Endothelial cell of umbilical vein (primary cell): ENCODE measurements at regions not wholly inside any gene's neighbourhood (a gene's known extent, or its start where the extent isn't known, plus 50 kb on each side); places are given as distances from the start of the nearest gene placed in this dataset.

Source experiments
- BruUV-seq: library from RNA; stranded (reverse); fragments of 400-500 nt; replicated peaks from 2 replicates; lab custom pipeline; 2021; lab: Mats Ljungman, UMichigan
- CTCF ChIA-PET: fragments of 300-600, 350-600 bp; sonication (Branson Sonifier 250); formaldehyde crosslinking; loops from one replicate; lab custom pipeline; 2021; ENCODE audit warnings: antibody characterized with exemption, inconsistent platforms; lab: Charles Lee
- POLR2A ChIA-PET: fragments of 300-600, 350-600 bp; sonication (Branson Sonifier 250); formaldehyde crosslinking; loops from one replicate; lab custom pipeline; 2021; ENCODE audit warnings: antibody characterized with exemption, inconsistent platforms; lab: Charles Lee
- DNase-seq: peaks from one replicate; pipeline ENCODE4 v3.0.0-alpha.2; 2011; ENCODE audit warnings: low read depth, low spot score
- FAIRE-seq: peaks from 2 replicates; lab custom pipeline; 2011; peaks lifted over from hg19 to GRCh38; lab: Jason Lieb, UNC
- H2AFZ ChIP-seq: 2 replicates; pipeline ENCODE4 v1.6.0; 2012; ENCODE audit warnings: low read depth, low read length, control low read depth, inconsistent platforms
- H3K27ac ChIP-seq: 2 replicates; pipeline ENCODE4 v1.5.1; 2011; ENCODE audit warnings: low read depth, mild to moderate bottlenecking, control low read depth, low read length, moderate library complexity; ENCODE audit not compliant: insufficient read depth
- H3K27me3 ChIP-seq, 2 experiments: 2 replicates each; pipeline versions ENCODE4 v1.6.0 to v1.6.1; 2011; ENCODE audit warnings: low read length in 2 of 2, mixed read lengths in 1 of 2; ENCODE audit not compliant: control insufficient read depth in 2 of 2, insufficient read depth in 2 of 2
- H3K36me3 ChIP-seq, 2 experiments: 2 replicates in 1 of 2; 3 replicates in 1 of 2; pipeline ENCODE4 v1.5.1; 2011; ENCODE audit warnings: low read length in 2 of 2, mild to moderate bottlenecking in 1 of 2, moderate library complexity in 1 of 2; ENCODE audit not compliant: control insufficient read depth in 2 of 2, insufficient read depth in 2 of 2; ENCODE audit errors: extremely low read depth in 1 of 2
- H3K4me1 ChIP-seq: 3 replicates; pipeline ENCODE4 v1.5.1; 2011; ENCODE audit warnings: mild to moderate bottlenecking, low read length; ENCODE audit not compliant: control insufficient read depth, insufficient read depth; ENCODE audit errors: extremely low read depth
- H3K4me2 ChIP-seq: 2 replicates; pipeline ENCODE4 v1.6.1; 2011; ENCODE audit warnings: low read length, control low read depth, mixed read lengths; ENCODE audit not compliant: insufficient read depth
- H3K4me3 ChIP-seq, 3 experiments: fragments of 200-600 bp in 1 of 3; sonication (generic), shearing (Covaris generic) in 1 of 3; replicated peaks in 1 of 3; 2 replicates each; pipeline ENCODE4 v1.5.1; 2011 to 2016; ENCODE audit warnings: control low read depth in 3 of 3, low read length in 3 of 3, mild to moderate bottlenecking in 2 of 3, inconsistent platforms in 1 of 3, low read depth in 1 of 3, moderate library complexity in 1 of 3; ENCODE audit not compliant: insufficient read depth in 1 of 3
- H3K79me2 ChIP-seq: 2 replicates; pipeline ENCODE4 v1.6.0; 2012; ENCODE audit warnings: low read length, inconsistent platforms; ENCODE audit not compliant: control insufficient read depth, insufficient read depth
- H3K9ac ChIP-seq: replicated peaks from 2 replicates; pipeline ENCODE3; 2011; ENCODE audit warnings: low read length, control low read depth; ENCODE audit not compliant: insufficient read depth; ENCODE audit errors: extremely low read depth
- H3K9me1 ChIP-seq: replicated peaks from 3 replicates; pipeline ENCODE4 v1.6.0; 2011; ENCODE audit warnings: mild to moderate bottlenecking, low read length; ENCODE audit not compliant: control insufficient read depth, insufficient read depth; ENCODE audit errors: extremely low read depth
- H3K9me3 ChIP-seq: replicated peaks from 2 replicates; pipeline ENCODE4 v1.5.1; 2012; ENCODE audit warnings: low read length, inconsistent platforms; ENCODE audit not compliant: control insufficient read depth, insufficient read depth
- H4K20me1 ChIP-seq: replicated peaks from 2 replicates; pipeline ENCODE3; 2011; ENCODE audit warnings: mild to moderate bottlenecking, low read length; ENCODE audit not compliant: control insufficient read depth, insufficient read depth; ENCODE audit errors: extremely low read depth
- EZH2 ChIP-seq: IDR thresholded peaks from 2 replicates; pipeline ENCODE4 v1.6.1; 2012; ENCODE audit warnings: borderline replicate concordance, low read depth, mild to moderate bottlenecking, moderate library complexity, low read length, inconsistent platforms; ENCODE audit not compliant: severe bottlenecking
- FOS ChIP-seq: IDR thresholded peaks from 2 replicates; pipeline ENCODE4 v1.6.1; 2011; ENCODE audit warnings: mild to moderate bottlenecking, low read length, moderate library complexity, borderline replicate concordance; ENCODE audit not compliant: insufficient read depth
- GATA2 ChIP-seq: IDR thresholded peaks from 2 replicates; pipeline ENCODE4 v1.7.0; 2011; ENCODE audit warnings: low read depth, mild to moderate bottlenecking, moderate library complexity, mixed read lengths, low read length; ENCODE audit not compliant: insufficient read length, insufficient read depth
- JUN ChIP-seq: IDR thresholded peaks from 2 replicates; pipeline ENCODE4 v1.6.1; 2011; ENCODE audit warnings: borderline replicate concordance, low read depth; ENCODE audit not compliant: insufficient read length, insufficient read depth
- MAX ChIP-seq: IDR thresholded peaks from 2 replicates; pipeline ENCODE4 v1.6.1; 2011; ENCODE audit not compliant: insufficient read depth, insufficient read length
- MYC ChIP-seq: IDR thresholded peaks from one replicate; pipeline ENCODE4 v1.6.1; 2011; ENCODE audit warnings: mild to moderate bottlenecking, low read depth, low read length
- POLR2A ChIP-seq: IDR thresholded peaks from 2 replicates; pipeline ENCODE4 v1.6.1; 2012; ENCODE audit warnings: low read depth, mild to moderate bottlenecking, control low read depth, low read length
- POLR2AphosphoS5 ChIP-seq: IDR thresholded peaks from 2 replicates; pipeline ENCODE4 v1.6.1; 2012; ENCODE audit warnings: low read depth, mild to moderate bottlenecking, control low read depth, low read length, moderate library complexity; ENCODE audit not compliant: insufficient read depth
- dilution Hi-C: fragments of 300-500 bp; cut with MboI; formaldehyde crosslinking; loops from one replicate; pipeline ENCODE4 v1.15.0; 2019; ENCODE audit warnings: low sequenced_read_pairs; ENCODE audit not compliant: extremely low pct_ligation_motif_present
- intact Hi-C: fragments of 100-400 bp; cut with micrococcal nuclease; formaldehyde crosslinking; loops from one replicate; pipeline ENCODE4 v1.10.0; 2022
- TF ChIP-seq, protein P1 (sequence below), 2 donors: IDR thresholded peaks; 1 replicate in 1 of 2; 2 replicates in 1 of 2; pipeline ENCODE4 v1.5.1; 2011; ENCODE audit warnings: low read length in 2 of 2, mild to moderate bottlenecking in 2 of 2, moderate library complexity in 2 of 2, control low read depth in 1 of 2, inconsistent platforms in 1 of 2, low read depth in 1 of 2; ENCODE audit not compliant: insufficient read depth in 1 of 2; ENCODE audit errors: extremely low read depth in 1 of 2

DNA sequence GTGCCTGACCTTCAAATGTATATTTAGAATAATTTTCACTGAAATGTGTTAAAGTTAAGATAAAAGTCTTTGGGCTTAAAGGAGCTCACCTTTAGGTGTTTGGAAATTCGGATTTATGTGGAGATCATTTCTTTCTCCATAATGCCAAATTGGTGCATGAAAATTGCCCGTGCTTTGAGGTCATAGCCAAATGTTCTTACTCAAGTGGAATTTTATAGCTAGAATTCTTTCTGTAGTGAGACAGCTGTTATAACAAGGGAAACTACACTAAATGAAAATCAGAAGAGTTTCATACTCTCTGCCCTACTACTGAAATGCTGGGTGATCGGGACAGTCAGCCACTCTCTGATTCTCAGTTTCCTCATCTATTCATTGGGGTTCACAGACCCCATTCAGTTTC is 89.5 kb upstream of the DBX1 start:
- ChIA-PET CTCF (interaction anchor here (1.2 kb wide), 1 partner anchor 121 kb away, joined by 3 read pairs; no protein-coding TSS in a partner anchor), POLR2A (no interaction called here)
- Histone ChIP-seq H3K9ac (no peak overlapping the region), H2AFZ (no peak overlapping the region), H3K9me1 (no peaks in the 10 kb centered on the region), H3K27ac (no peak overlapping the region), H3K9me3 (no peaks in the 10 kb centered on the region), H3K79me2 (no peaks in the 10 kb centered on the region), H4K20me1 (no peaks in the 10 kb centered on the region), H3K4me2 (no peak overlapping the region), H3K36me3 (no peaks in the 10 kb centered on the region), H3K4me3 (no peak overlapping the region), H3K4me1 (no peaks in the 10 kb centered on the region), H3K27me3 (peaks cover 17 to 46% of the 10 kb centered on the region in 2 experiments)
- dilution Hi-C loops (no loop called here), intact Hi-C loops (no loop called here)
- no TSS peak for BruUV-seq
- DNase-seq (no peak), FAIRE-seq (no peak)
- TF ChIP-seq EZH2, result no peak
- TF ChIP-seq POLR2AphosphoS5, result no peak
- no peak for TF ChIP-seq JUN
- TF ChIP-seq MYC, result no peak
- no peak for TF ChIP-seq POLR2A
- TF ChIP-seq, protein P1, sequence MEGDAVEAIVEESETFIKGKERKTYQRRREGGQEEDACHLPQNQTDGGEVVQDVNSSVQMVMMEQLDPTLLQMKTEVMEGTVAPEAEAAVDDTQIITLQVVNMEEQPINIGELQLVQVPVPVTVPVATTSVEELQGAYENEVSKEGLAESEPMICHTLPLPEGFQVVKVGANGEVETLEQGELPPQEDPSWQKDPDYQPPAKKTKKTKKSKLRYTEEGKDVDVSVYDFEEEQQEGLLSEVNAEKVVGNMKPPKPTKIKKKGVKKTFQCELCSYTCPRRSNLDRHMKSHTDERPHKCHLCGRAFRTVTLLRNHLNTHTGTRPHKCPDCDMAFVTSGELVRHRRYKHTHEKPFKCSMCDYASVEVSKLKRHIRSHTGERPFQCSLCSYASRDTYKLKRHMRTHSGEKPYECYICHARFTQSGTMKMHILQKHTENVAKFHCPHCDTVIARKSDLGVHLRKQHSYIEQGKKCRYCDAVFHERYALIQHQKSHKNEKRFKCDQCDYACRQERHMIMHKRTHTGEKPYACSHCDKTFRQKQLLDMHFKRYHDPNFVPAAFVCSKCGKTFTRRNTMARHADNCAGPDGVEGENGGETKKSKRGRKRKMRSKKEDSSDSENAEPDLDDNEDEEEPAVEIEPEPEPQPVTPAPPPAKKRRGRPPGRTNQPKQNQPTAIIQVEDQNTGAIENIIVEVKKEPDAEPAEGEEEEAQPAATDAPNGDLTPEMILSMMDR (IDR thresholded peaks at IDR 0.05; ENCODE audit: extremely low read depth in 1 of 2, insufficient read depth in 1 of 2, low read depth in 1 of 2, low read length in 2 of 2), result no peak
- TF ChIP-seq FOS, result no peak
- TF ChIP-seq GATA2, result no peak
- TF ChIP-seq MAX, result no peak
